ENCODE measurements at regions not wholly inside any gene's neighbourhood (a gene's known extent, or its start where the extent isn't known, plus 50 kb on each side); places are given as distances from the start of the nearest gene placed in this dataset.
"Not testable (repeated sequence)": the region's sequence is repeated elsewhere in the genome, so short reads cannot be mapped to it uniquely, and the experiment has no call there.

GRCh38 chr3:167102071-167102470 is 278.0 kb downstream of the ZBBX start:
- DNase-seq: no peak

DNA sequence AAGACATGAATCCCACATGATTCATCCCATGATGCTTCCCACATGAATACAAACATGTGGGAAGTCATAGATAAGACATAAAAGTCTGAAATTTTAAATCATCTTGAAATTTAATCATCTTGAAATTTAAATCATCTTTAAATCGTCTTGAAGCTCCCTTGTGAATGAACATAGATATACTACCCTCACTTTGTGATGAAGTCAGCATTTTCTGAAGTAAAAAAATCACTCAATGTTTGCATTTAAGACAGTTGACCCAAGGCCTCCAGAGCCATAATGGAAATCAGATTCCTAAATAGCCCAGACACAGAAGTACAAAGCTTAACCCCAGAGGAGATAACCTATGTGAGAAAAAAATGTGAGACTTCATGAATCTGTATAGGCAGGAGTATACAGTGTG is 279.4 kb downstream of the ZBBX start:
- DNase-seq: no peak

GRCh38 chr3:167100200-167100599 is 279.9 kb downstream of the ZBBX start:
- no peak for DNase-seq

- no peak for DNase-seq
Observed at GRCh38 chr3:167095976-167096375, 284.1 kb downstream of the ZBBX start.

- no peak for DNase-seq
Observed at GRCh38 chr3:167094632-167095031, 285.5 kb downstream of the ZBBX start.

- no peak for DNase-seq
Observed at GRCh38 chr3:167091226-167091625, 288.9 kb downstream of the ZBBX start.

- DNase-seq: no peak
Observed at GRCh38 chr3:167084545-167084944, 295.6 kb downstream of the ZBBX start.

DNA sequence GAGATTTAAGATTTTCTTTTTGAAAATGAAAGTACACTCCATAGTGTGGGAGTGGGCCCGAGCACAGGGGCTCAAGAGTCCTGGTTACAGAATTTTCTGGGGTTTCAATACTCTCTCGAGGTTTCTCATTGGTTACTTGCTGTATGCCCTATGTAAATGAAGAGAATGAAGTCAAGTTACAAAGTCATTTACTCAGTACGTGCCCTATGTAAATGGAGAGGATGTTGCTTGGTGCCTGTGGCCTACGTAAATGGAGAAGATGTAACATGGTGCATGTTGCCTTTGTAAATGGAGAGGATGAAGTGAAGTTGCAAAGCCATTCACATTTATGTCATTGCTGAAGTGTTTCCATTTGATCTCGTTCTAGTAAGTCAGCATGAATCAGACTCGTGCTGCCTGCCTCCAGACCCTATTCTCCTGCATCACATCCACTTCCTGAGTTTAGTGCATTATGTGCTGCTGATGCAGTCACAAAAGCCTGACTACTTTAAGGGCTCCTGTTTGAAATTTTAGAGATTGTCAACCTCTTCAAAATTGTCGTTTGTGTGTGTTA is 302.0 kb downstream of the ZBBX start:
- no peak for DNase-seq

DNA sequence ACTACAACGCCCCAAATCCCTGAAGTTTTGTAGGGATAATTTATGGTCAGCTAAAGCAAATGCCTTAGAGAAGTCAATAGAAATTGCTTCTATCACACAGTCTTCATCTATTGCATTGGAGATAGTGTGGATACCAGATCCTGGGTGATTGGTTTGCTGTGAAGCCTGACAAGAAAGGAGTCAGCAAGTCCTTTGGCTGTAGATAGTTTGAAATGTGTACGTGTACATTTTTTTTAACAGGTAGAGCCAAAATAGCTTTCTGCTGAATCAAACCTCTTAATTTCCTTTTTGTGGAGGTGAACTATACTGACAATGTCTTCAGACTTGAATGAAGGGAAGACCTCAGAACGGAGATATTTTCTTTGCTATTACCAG is 312.3 kb downstream of the ZBBX start:
- no peak for DNase-seq

- DNase-seq: no peak
Observed at GRCh38 chr3:167066977-167067786, 312.9 kb downstream of the ZBBX start.

DNA sequence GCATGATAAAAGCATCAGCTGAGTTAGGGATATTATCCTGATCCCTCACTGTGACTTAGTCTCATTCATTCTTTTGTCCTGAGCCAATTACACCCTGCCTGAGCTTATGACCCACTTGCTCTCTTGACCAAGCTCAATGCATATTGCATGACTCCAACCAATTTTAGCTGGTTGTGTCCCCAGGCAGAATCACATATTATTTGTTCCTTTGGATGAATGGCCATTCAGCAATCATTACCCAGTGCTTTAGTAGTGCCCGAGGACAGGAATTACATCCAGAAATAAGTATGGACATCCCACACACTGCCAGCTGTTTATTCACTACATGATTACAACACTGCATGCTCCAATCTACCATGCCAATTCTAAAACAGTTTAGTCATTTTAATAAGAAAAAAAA is 322.5 kb downstream of the ZBBX start:
- DNase-seq: no peak

- no peak for DNase-seq
Observed at GRCh38 chr3:167054926-167055325, 325.2 kb downstream of the ZBBX start.

DNA sequence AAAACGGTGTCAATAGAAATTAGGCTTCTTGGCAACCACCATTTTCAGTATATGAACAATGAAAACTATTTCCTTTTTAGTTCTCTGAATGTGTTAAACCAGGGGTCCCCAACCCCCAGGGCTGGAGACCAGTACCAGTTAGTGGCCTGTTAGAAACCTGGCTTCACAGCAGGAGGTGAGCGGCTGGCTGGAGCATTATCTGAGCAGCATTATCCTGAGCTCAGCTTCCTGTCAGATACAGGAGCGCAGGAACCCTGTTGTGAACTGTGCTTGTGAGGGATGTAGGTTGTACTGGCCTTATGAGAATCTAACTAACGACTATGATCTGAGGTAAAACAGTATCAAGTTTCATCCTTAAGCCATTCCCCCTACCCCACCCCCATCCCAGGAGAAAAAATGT is 328.7 kb downstream of the ZBBX start:
- no peak for DNase-seq

DNA sequence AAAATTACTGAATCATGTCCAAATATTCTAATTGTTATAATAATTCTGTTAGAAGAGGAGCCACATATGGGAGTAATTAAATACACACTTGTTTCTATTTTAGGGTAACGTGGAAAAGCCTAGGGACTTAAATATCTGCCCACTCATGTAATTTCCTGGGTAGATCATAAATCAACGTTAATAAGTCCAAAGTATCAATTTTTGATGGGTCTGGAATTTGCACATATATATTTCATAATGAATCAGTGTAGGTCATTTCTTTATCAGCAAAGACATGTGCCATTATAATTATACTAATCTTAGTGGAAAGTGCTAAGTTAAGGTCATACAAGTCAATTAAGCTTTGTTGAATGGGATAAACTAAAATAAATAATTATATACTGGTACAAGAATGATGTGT is 346.2 kb downstream of the ZBBX start:
- DNase-seq: no peak

GRCh38 chr3:167032267-167032876 is 347.7 kb downstream of the ZBBX start:
- no peak for DNase-seq

GRCh38 chr3:167031364-167032049 is 348.6 kb downstream of the ZBBX start:
- DNase-seq: no peak

- DNase-seq: no peak
Observed at GRCh38 chr3:167030082-167030725, 349.9 kb downstream of the ZBBX start.

DNA sequence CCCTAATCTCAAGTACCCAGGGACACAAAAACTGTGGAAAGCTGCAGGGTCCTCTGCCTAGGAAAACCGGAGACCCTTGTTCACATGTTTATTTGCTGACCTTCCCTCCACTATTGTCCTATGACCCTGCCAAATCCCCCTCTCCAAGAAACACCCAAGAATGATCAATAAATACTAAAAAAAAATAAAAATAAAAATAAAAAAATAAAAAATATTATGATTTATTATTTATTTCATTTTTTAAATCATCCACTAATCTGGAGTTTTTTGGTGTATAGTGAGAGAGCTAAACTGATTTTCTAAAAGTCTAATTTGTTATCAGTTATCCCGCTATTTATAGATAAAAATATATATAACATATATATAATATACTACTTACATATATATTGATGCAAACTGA is 360.6 kb downstream of the ZBBX start:
- not testable (repeated sequence) for DNase-seq

DNA sequence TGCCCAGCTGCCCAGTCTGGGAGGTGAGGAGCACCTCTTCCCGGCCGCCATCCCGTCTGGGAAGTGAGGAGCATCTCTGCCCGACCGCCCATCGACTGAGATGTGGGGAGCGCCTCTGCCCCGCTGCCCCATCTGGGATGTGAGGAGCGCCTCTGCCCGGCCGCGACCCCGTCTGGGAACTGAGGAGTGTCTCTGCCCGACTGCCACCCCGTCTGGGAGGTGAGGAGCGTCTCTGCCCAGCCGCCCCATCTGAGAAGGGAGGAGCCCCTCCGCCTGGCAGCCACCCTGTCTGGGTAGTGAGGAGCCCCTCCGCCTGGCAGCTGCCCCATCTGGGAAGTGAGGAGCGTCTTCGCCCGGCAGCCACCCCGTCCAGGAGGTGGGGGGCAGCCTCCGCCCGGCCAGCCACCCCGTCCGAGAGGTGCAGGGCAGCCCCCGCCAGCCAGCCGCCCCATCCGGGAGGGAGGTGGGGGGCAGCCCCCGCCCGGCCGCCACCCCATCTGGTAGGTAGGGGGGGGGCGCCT is 361.4 kb downstream of the ZBBX start:
- DNase-seq: not testable (repeated sequence)

DNA sequence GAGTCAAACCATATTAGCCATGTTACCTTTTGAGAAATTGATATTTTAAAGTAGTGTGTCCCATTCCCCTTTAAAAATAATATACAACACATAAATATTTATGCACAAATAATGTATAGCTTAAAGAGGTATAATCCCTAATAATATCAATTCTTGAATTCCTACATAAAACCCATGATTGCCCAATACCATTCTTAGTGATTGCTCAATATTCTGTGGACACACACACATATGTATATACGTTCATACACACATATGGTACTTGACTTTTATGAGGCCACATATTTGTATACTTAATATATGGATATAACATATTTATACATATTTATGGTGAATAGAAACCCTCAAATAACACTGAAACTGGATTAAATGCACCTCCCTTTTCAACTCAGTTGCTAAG is 367.4 kb downstream of the ZBBX start:
- DNase-seq: no peak

- DNase-seq: no peak
Observed at GRCh38 chr3:167008791-167009190, 371.3 kb downstream of the ZBBX start.

DNA sequence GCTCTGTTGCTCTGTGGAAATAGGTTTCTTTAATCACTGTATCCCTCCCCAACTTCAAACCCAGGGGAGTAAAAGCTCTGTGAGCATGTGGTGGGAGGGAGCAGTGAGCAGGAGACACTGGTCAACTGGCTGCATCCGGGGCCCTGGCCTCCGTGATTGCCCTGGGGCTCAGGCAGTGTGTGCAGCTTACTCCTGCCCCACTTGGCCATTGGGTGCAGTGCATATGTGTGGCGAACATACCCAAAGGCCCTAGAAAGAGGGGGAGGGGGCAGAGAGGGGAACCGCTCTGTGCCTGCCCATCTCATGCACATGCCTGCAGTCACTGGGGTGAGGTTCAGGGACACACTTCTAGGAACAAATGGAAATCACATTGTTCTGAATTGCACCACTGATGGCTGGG is 378.7 kb downstream of the ZBBX start:
- no peak for DNase-seq

DNA sequence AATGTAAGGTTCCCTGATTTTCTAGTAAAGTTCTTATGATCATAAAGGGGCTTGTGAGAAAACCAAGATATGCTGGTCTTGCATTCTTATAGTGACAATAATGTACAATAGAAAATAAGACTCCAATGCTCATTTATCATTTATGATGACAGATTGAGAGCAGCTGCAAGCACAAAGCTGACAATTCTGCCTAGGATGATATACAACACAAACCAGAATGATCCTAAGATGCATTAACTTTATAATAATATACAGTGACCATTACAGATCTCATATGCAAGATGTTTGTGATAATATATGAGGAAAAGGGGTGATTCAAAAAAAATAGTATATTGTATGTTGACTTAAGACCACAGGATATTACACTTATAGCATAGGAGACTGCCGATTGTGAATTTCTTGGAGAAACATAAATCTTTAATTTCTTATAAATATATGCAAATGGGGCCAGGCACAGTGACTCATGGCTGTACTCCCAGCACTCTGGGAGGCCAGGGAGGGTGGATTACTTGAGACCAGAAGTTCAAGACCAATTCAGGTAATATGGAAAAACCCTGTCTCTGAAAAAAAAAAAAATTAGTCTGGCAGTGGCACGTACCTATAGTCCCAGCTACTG is 387.0 kb downstream of the ZBBX start:
- DNase-seq: no peak
